ENCODE measurements at regions not wholly inside any gene's neighbourhood (a gene's known extent, or its start where the extent isn't known, plus 50 kb on each side); places are given as distances from the start of the nearest gene placed in this dataset.

DNA sequence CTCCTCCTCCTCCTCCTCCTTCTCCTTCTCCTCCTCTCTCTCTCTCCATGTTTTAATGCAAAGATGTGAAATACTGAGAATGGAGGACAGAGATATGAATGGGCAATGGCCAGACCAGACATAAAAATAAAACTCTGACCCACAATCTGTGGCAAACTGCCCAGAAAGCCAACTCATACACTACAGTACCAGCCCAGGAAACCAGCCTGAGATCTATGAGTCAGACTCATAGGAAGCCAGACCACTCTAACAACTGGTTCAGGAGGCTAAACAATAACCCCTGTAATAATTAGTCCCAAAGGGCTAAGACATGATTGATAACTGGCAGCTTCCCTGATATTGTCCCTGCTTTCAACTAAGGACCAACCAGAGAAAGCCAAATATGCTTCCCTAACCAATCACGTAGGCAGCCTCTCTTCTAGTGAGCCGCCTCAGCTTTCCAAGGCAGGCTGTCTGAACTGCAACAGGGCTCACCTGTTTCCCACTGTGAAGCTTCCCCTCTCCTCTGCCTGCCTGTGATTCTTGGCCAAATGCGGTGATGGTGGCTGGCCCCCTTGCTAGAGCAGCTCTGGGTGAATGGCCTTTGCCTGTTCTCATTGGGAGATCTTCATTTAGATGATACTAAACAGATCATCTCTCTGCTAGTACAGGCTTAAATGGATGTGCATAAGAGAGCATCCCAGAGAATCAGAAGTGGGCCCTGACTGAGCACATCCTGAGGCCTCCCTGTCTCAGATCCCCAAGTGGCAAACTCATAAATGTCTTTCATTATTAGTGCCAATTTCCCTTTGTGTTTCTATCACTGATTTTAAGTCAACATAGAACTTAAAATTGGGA is 817.6 kb downstream of the TNS3 start:
- no peak for TF ChIP-seq EZH2phosphoT487 (IDR thresholded peaks at IDR 0.05; ENCODE audit: borderline replicate concordance, low read depth, low read length)
- TF ChIP-seq, protein P1, sequence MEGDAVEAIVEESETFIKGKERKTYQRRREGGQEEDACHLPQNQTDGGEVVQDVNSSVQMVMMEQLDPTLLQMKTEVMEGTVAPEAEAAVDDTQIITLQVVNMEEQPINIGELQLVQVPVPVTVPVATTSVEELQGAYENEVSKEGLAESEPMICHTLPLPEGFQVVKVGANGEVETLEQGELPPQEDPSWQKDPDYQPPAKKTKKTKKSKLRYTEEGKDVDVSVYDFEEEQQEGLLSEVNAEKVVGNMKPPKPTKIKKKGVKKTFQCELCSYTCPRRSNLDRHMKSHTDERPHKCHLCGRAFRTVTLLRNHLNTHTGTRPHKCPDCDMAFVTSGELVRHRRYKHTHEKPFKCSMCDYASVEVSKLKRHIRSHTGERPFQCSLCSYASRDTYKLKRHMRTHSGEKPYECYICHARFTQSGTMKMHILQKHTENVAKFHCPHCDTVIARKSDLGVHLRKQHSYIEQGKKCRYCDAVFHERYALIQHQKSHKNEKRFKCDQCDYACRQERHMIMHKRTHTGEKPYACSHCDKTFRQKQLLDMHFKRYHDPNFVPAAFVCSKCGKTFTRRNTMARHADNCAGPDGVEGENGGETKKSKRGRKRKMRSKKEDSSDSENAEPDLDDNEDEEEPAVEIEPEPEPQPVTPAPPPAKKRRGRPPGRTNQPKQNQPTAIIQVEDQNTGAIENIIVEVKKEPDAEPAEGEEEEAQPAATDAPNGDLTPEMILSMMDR (conservative IDR thresholded peaks at IDR 0.05; ENCODE audit: low read length): no peak
